SK-N-SH treated with all-trans-retinoic acid at 6 μM for 48 hours (cell line): ENCODE measurements at regions not wholly inside any gene's neighbourhood (a gene's known extent, or its start where the extent isn't known, plus 50 kb on each side); places are given as distances from the start of the nearest gene placed in this dataset.
"Not testable (repeated sequence)": the region's sequence is repeated elsewhere in the genome, so short reads cannot be mapped to it uniquely, and the experiment has no call there.

Source experiments
- ATAC-seq: fragments of 200-7000 bp; cut with Tn5 transposase; 3 replicates; pipeline ENCODE4 v1.9.1; 2020; ENCODE audit warnings: mild to moderate bottlenecking, moderate library complexity
- BACH2 ChIP-seq: fragments of 250-450 bp; sonication (Bioruptor Pico); IDR thresholded peaks from 2 replicates; pipeline ENCODE4 v1.9.0; 2021; ENCODE audit warnings: mild to moderate bottlenecking, borderline replicate concordance
- CSDC2 ChIP-seq: fragments of 250-450 bp; sonication (Bioruptor Pico); IDR thresholded peaks from 2 replicates; pipeline ENCODE4 v1.5.0; 2020; ENCODE audit warnings: mild to moderate bottlenecking, moderate library complexity
- ESRRG ChIP-seq: fragments of 250-450 bp; sonication (Bioruptor Pico); IDR thresholded peaks from 2 replicates; pipeline ENCODE4 v1.6.1; 2021; ENCODE audit warnings: mild to moderate bottlenecking
- GLIS3 ChIP-seq: fragments of 250-450 bp; sonication (Bioruptor Pico); IDR thresholded peaks from 2 replicates; pipeline ENCODE4 v1.5.0; 2020; ENCODE audit warnings: mild to moderate bottlenecking, moderate library complexity
- ISL1 ChIP-seq: fragments of 250-450 bp; sonication (Bioruptor Pico); IDR thresholded peaks from 2 replicates; pipeline ENCODE4 v2.1.2; 2022; ENCODE audit warnings: mild to moderate bottlenecking, moderate library complexity
- OSR1 ChIP-seq: fragments of 250-450 bp; sonication (Bioruptor Pico); IDR thresholded peaks from 2 replicates; pipeline ENCODE4 v1.8.0; 2022; ENCODE audit warnings: moderate library complexity, mild to moderate bottlenecking, inconsistent platforms
- PPARA ChIP-seq: fragments of 250-450 bp; sonication (Bioruptor Pico); IDR thresholded peaks from 2 replicates; pipeline ENCODE4 v1.5.0; 2020; ENCODE audit warnings: mild to moderate bottlenecking, borderline replicate concordance
- TCF4 ChIP-seq: fragments of 250-450 bp; sonication (Bioruptor Pico); IDR thresholded peaks from 2 replicates; pipeline ENCODE4 v1.8.0; 2021; ENCODE audit warnings: mild to moderate bottlenecking, moderate library complexity, borderline replicate concordance
- TOX ChIP-seq: fragments of 250-450 bp; sonication (Bioruptor Pico); IDR thresholded peaks from 2 replicates; pipeline ENCODE4 v1.8.0; 2021; ENCODE audit warnings: mild to moderate bottlenecking, moderate library complexity, borderline replicate concordance
- ZFP3 ChIP-seq: fragments of 250-450 bp; sonication (Bioruptor Pico); IDR thresholded peaks from 2 replicates; pipeline ENCODE4 v1.5.0; 2020; ENCODE audit warnings: mild to moderate bottlenecking, moderate library complexity
- ZFP30 ChIP-seq: fragments of 450-650 bp; formaldehyde crosslinking; IDR thresholded peaks from 2 replicates; pipeline ENCODE4 v1.5.0; 2022; ENCODE audit warnings: mild to moderate bottlenecking, moderate library complexity
- ZNF565 ChIP-seq: fragments of 450-650 bp; formaldehyde crosslinking; conservative IDR thresholded peaks from 2 replicates; pipeline ENCODE4 v1.5.0; 2020; ENCODE audit warnings: low read depth, mild to moderate bottlenecking, moderate library complexity
- ZNF70 ChIP-seq: fragments of 450-650 bp; formaldehyde crosslinking; IDR thresholded peaks from 2 replicates; pipeline ENCODE4 v1.5.0; 2020; ENCODE audit warnings: mild to moderate bottlenecking, moderate library complexity
- ZNF8 ChIP-seq: fragments of 450-650 bp; formaldehyde crosslinking; IDR thresholded peaks from 2 replicates; pipeline ENCODE4 v1.5.0; 2020; ENCODE audit warnings: mild to moderate bottlenecking, moderate library complexity
- TF ChIP-seq, protein P1 (sequence below): fragments of 250-450 bp; sonication (Bioruptor Pico); IDR thresholded peaks from 2 replicates; pipeline ENCODE4 v1.5.1; 2020; ENCODE audit warnings: low read depth, mild to moderate bottlenecking, moderate library complexity
- TF ChIP-seq, protein P2 (sequence below): fragments of 250-450 bp; sonication (Bioruptor Pico); IDR thresholded peaks from 2 replicates; pipeline ENCODE4 v1.8.0; 2020; ENCODE audit warnings: mild to moderate bottlenecking, moderate library complexity, borderline replicate concordance
- TF ChIP-seq, protein P3 (sequence below): fragments of 250-450 bp; sonication (Bioruptor Pico); IDR thresholded peaks from 2 replicates; pipeline ENCODE4 v1.5.1; 2021; ENCODE audit warnings: mild to moderate bottlenecking, moderate library complexity
- TF ChIP-seq, protein P4 (sequence below): fragments of 250-450 bp; sonication (Bioruptor Pico); IDR thresholded peaks from 2 replicates; pipeline ENCODE4 v1.5.0; 2020; ENCODE audit warnings: mild to moderate bottlenecking, moderate library complexity

DNA sequence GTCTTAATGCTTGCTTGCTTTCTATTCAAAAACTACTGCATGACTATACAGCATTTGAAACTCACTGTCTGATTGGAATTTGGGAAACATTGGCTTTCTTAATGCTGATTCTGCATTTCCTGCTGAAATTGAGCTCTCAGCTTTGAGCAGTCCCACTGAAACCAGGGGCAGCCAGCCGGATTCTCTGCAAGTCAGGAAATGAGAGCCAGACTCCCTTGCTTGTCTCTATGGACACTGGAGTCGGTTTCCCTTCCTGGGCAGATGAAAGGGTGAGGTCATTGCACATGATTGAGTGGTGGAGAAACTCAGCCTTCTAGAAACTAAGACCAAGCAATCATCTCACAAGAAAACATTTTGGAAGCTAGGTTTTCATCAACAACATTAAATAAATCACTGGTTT lies 119.7 kb upstream of the SPATA31C2 start:
- TF ChIP-seq, protein P1, sequence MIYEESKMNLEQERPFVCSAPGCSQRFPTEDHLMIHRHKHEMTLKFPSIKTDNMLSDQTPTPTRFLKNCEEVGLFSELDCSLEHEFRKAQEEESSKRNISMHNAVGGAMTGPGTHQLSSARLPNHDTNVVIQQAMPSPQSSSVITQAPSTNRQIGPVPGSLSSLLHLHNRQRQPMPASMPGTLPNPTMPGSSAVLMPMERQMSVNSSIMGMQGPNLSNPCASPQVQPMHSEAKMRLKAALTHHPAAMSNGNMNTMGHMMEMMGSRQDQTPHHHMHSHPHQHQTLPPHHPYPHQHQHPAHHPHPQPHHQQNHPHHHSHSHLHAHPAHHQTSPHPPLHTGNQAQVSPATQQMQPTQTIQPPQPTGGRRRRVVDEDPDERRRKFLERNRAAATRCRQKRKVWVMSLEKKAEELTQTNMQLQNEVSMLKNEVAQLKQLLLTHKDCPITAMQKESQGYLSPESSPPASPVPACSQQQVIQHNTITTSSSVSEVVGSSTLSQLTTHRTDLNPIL (CRISPR knock-in tag): 0 out of 2 replicates have a peak, but pooled peaks have one; percentile 35
- no peak for TF ChIP-seq CSDC2 (CRISPR knock-in tag)
- TF ChIP-seq, all 23 proteins: peak for 1
- ATAC-seq: peak; percentile 95

DNA sequence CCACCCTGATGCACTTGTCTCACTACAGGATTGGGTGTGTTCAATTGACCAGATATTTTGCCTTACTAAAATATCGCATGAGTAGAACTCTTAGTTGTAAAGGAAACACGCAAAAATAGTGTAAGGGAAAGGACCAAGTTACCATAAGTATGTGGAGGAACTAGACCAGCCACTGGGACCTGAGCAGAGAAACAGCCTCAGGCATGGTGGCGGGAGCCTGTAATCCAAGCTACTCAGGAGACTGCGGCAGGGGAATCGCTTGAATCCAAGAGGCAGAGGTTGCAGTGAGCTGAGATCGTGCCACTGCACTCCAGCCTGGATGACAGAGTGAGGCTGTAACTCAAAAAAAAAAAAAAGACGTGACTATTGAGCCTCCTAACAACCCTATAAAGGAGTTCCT lies 117.9 kb upstream of the SPATA31C2 start:
- no peak for ATAC-seq
- TF ChIP-seq BACH2 (no peak), CSDC2 (CRISPR knock-in tag) (no peak)

DNA sequence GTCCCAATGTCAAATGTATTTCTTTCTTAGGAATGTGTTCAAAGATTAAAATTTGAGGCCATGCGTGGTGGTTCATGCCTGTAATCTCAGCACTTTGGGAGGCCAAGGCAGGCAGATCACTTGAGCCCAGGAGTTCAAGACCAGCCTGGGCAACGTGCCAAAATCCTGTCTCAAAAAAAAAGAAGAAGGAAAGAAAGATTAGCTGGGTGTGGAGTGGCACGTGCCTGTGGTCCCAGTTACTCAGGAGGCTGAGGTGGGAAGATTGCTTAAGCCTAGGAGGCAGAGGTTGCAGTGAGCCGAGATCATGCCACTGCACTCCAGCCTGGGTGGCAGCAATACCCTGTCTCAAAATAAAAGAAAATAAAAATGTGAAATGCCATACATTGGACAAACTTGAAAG lies 117.5 kb upstream of the SPATA31C2 start:
- ATAC-seq: not testable (repeated sequence)

DNA sequence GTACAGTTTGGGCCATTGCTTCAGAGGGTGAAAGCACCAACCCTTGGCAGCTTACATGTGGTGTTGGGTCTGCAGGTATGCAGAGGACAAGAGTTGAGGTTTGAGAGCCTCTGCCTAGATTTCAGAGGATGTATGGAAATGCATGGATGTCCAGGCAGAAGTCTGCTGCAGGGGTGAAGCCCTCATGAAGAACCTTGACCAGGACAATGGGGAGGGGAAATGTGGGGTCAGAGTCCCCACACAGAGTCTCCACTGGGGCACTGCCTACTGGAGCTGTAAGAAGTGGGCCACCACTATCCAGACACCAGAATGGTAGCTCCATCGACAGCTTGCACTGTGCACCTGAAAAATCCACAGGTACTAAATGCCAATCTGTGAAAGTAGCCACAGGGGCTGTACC lies 113.6 kb upstream of the SPATA31C2 start:
- TF ChIP-seq ZNF565 (no peak), OSR1 (CRISPR knock-in tag) (no peak), ZFP30 (CRISPR knock-in tag) (no peak), TOX (CRISPR knock-in tag) (no peak), ZFP3 (CRISPR knock-in tag) (no peak), ZNF8 (CRISPR knock-in tag) (no peak), CSDC2 (CRISPR knock-in tag) (no peak), PPARA (CRISPR knock-in tag) (no peak), ZNF70 (CRISPR knock-in tag) (no peak), ESRRG (CRISPR knock-in tag) (no peak), ISL1 (CRISPR knock-in tag) (no peak), TCF4 (no peak)
- TF ChIP-seq, protein P2, sequence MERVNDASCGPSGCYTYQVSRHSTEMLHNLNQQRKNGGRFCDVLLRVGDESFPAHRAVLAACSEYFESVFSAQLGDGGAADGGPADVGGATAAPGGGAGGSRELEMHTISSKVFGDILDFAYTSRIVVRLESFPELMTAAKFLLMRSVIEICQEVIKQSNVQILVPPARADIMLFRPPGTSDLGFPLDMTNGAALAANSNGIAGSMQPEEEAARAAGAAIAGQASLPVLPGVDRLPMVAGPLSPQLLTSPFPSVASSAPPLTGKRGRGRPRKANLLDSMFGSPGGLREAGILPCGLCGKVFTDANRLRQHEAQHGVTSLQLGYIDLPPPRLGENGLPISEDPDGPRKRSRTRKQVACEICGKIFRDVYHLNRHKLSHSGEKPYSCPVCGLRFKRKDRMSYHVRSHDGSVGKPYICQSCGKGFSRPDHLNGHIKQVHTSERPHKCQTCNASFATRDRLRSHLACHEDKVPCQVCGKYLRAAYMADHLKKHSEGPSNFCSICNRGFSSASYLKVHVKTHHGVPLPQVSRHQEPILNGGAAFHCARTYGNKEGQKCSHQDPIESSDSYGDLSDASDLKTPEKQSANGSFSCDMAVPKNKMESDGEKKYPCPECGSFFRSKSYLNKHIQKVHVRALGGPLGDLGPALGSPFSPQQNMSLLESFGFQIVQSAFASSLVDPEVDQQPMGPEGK (CRISPR knock-in tag): no peak
- TF ChIP-seq, protein P3, sequence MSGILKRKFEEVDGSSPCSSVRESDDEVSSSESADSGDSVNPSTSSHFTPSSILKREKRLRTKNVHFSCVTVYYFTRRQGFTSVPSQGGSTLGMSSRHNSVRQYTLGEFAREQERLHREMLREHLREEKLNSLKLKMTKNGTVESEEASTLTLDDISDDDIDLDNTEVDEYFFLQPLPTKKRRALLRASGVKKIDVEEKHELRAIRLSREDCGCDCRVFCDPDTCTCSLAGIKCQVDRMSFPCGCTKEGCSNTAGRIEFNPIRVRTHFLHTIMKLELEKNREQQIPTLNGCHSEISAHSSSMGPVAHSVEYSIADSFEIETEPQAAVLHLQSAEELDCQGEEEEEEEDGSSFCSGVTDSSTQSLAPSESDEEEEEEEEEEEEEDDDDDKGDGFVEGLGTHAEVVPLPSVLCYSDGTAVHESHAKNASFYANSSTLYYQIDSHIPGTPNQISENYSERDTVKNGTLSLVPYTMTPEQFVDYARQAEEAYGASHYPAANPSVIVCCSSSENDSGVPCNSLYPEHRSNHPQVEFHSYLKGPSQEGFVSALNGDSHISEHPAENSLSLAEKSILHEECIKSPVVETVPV (CRISPR knock-in tag): no peak
- TF ChIP-seq, all 23 proteins: peak for 0
- no peak for ATAC-seq

DNA sequence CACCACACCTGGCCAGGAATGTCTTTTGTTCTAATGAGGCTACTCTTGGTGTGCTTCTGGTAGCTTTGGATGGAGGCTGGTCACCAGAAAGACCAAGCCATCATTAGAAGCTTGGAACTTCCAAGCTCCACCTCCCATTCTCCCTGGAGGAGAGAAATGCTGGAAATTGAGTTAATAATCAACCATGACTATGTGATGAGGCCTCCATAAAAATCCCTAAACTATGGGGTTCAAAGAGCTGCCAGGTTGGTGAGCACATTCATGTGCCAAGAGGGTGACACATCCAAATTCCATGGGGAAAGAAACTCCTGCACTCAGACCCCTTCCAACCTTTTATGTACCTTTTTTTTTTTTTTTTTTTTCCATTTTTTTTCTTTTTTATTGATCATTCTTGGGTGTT lies 105.5 kb upstream of the SPATA31C2 start:
- TF ChIP-seq, protein P3 (CRISPR knock-in tag): no peak
- TF ChIP-seq BACH2: no peak
- TF ChIP-seq, protein P4, sequence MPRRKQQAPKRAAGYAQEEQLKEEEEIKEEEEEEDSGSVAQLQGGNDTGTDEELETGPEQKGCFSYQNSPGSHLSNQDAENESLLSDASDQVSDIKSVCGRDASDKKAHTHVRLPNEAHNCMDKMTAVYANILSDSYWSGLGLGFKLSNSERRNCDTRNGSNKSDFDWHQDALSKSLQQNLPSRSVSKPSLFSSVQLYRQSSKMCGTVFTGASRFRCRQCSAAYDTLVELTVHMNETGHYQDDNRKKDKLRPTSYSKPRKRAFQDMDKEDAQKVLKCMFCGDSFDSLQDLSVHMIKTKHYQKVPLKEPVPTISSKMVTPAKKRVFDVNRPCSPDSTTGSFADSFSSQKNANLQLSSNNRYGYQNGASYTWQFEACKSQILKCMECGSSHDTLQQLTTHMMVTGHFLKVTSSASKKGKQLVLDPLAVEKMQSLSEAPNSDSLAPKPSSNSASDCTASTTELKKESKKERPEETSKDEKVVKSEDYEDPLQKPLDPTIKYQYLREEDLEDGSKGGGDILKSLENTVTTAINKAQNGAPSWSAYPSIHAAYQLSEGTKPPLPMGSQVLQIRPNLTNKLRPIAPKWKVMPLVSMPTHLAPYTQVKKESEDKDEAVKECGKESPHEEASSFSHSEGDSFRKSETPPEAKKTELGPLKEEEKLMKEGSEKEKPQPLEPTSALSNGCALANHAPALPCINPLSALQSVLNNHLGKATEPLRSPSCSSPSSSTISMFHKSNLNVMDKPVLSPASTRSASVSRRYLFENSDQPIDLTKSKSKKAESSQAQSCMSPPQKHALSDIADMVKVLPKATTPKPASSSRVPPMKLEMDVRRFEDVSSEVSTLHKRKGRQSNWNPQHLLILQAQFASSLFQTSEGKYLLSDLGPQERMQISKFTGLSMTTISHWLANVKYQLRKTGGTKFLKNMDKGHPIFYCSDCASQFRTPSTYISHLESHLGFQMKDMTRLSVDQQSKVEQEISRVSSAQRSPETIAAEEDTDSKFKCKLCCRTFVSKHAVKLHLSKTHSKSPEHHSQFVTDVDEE (CRISPR knock-in tag): no peak
- no peak for TF ChIP-seq GLIS3 (CRISPR knock-in tag)
- TF ChIP-seq TOX (CRISPR knock-in tag): no peak
- no peak for TF ChIP-seq ZNF8 (CRISPR knock-in tag)
- no peak for ATAC-seq
